NCI-H1105 treated with DMSO at 0.1 percent for 48 hours (cell line): ENCODE measurements at regions not wholly inside any gene's neighbourhood (a gene's known extent, or its start where the extent isn't known, plus 50 kb on each side); places are given as distances from the start of the nearest gene placed in this dataset.

Experiments
- DNase-seq: peaks from one replicate; lab custom pipeline; 2025; lab: John Stamatoyannopoulos, UW

DNA sequence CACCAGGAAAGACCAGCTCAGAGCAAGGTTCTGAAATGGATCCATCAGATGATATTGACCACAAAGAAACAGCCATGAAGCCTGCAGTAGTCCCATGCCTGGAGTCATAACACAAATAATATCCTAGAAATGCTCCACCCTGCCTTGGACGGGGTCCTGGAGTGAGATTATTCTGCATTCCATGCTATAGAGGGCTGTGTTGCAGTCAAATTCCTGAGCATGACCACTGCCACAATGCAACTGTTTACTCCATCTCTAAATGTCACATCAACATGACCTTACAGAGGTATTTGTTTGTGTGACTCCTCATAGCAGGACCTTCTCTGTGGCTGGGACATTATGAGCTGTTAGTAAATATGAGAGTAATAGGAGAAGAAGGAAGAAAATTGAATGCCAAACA, 257.5 kb upstream of the TCF21 start:
- no peak for DNase-seq

DNA sequence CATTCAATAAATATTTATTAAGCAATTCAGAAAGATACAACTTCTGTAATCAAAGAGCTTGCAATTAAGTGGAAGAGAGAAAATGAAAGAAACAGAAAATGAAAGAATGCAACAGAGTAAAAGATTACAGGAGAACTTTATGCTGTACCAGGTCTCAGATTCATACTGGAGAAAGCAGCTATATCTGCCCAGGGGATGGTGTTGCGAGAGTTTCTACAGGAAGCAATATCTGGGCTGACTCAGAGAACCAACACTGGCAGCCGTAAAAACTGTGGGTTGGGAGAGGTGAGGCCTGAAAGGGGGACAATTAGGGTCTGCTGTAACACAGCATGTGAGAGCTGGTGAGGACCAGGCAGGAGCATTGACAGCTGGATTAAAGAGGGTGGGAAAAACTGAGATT, 256.7 kb upstream of the TCF21 start:
- no peak for DNase-seq

DNA sequence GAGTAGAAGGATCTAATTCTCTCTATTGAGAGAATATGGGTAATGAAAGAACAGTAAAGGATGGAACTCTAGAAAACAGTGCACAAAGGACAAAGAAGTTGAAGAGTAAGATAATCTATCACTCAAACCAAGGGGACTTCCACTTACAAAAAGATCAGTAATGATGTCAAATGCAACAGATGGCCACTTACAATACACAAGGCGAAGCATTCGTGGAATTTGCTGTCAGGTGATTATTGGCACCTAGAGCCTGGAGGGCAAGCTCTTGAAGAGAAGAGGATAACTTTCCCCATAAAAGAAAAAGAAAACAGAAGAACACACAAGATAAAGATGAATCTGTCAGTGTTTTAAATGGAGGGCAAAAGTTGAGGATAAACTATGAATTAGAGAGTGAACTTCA, 256.0 kb upstream of the TCF21 start:
- DNase-seq = no peak

DNA sequence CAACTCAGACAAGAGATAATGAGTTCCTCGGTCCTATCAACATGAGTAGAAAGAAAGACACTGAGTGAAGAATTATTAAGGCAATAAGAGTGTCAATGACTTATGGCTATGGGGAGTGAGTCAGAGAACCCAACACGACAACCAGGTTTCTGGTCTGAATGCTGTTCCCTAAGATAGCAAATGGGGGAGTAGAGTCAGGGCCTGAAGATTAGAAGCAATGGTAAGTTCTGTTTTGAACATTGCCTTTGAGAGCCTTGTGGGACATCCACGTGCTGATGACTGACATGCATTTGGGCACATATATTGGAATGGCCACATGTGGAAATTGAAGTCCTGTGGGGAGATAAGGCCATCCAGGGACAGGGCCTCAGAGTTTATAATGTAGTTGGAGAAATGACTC, 254.4 kb upstream of the TCF21 start:
- DNase-seq = no peak

DNA sequence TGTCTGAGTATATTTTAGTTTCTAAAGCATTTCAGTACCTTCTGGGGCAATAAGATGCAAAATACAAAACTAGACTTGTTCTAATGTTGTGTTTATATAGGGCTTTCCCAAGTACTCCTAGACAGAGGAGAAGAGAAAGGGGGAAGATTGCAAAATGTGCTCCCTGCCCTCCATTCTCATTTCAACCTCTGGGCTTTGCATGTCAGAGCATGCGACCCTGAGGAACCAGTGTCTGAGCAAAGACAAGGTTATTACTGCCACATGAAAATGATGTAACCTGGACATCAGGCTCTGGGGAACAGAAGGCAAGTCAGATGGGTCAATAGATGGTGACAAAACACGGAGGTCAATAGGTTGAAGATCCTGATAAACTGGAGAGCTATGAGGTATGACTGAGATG, 253.5 kb upstream of the TCF21 start:
- no peak for DNase-seq

DNA sequence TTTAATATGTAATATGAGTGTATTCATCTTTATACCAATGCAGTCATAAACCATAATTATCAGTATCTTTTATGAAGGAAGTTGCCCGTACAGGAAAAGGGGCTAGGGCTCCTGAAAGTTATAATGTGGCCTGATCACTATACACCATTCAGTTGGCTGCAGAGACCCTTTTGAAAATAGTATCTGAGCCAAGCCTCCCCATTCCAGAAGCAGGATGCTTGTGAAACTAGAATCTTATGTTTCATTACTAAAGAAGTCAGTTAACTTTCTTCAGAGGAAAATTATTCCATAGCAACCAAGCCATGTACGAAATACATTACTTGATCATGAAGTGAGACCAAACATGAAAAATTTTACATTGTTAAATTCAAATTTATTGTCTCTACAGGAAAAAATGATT, 251.5 kb upstream of the TCF21 start:
- no peak for DNase-seq

DNA sequence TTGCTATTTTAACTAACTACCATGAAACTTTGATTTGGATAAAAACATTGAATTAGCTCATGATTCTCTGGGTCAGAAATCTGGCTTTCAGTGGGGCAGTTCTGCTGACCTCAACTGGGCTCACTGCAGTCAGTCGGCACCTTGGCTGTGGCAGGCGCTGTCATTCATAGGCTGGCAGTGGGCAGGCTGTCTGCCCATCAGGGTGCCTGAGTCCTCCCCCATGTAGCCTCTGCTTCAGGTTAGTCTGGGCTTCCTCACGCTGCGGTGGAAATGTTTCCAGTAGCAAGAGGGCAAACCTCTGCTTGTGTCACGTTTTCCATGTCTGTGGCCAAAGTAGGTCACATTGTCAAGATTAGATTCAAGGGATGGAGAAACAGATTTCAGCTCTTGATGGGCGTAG, 251.0 kb upstream of the TCF21 start:
- DNase-seq = no peak

DNA sequence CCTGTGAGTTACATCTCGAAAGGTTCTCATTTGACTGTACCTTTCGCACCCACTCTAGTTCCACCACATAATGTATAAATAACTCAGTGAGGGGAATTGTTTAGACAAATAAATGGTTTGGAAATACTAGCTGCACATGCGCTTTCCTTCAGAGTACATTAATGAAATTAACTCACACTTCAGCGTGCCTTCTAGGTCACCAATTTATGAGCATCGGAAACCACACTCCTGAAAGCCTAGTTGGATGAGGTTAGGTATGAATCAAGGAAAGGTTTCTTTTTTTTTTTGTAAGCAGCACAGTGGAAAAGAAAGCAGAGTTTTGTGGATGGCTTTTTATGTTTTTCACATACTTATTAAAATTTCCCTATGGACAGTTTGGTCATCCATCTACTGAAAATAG, 247.8 kb upstream of the TCF21 start:
- no peak for DNase-seq

DNA sequence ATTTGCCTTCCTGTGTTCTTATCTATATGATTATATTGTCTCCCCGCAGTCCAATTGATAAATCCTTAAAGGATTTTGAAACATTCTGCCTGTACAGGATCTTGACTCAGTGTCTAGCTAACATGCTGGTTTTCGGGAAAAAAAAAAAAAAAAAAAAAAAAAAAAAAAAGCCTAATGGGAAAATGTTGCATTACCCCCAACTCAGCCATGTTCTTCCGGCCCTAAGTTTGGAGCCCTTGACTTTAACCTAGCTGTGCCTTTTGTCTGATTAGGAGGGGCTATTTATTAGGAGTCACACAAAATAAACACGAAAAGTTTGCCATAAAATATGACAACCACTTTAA, 244.4 kb upstream of the TCF21 start:
- no peak for DNase-seq

DNA sequence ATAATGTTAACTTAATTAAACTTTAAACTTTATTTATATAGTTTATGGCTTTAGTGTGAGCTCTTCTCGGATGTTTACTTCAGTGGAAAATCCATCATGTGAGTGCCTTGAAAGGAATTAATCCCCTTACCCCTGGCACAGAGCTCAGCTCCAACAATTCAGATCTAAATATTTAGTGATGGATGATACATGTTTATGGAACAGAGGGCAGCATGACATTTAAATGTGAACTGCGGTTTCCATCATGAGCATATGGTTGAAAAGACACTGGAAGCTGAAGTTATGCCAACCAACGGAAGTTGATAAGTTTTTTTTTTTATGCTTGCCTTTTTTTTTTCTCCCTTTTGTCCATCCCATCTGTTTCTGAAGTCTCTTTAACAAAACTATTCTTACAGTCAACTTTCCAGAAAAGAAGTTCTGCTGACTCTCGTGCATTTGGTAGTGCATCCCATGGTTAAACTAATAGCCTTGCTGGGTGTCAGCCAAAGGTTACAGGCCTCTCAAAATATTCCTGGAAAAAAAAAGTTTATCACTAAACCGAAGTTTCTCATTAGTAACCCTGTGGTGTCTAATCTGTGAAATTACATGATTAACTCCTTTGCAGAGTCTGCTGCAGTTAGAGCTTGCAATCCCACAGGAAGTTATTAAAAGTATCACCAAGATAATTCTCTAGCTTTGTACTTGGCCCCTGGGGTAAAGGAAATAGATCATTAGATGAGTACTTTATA, 243.9 kb upstream of the TCF21 start:
- no peak for DNase-seq

DNA sequence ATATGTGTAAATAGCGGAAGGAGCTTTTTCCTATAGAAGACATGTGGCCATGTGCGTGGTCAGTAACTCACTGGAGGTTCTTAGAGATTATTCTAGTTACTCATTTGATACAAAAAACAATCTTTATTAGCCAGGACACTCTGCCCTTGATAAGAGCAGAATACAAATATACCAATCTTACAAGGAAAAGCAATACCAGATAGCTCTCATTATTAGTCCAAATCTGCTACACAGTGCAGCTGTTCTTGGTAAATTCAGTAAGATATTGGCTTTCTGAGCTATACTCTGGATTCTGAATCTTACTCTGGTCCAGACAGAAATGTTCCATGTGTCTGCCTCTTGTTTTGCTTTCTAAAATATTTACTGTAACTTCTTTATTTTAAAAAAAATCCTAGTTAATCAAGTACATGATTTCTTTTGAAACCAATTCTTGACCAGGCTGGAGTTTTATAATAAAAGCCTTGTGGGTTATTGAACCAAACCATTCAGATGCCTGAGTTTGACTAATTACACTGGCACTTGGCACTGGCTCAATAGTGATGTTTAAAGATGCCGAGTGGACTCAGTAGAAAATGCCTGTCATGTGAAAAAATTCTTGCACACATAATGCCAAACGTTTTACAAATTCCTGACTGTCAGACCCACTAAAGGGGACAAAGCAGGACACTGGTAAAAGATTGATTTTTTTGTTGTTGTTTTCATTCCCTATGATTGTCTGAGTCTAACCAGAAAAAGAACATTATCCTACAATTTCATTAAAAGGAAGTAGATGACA, 242.8 kb upstream of the TCF21 start:
- no peak for DNase-seq

DNA sequence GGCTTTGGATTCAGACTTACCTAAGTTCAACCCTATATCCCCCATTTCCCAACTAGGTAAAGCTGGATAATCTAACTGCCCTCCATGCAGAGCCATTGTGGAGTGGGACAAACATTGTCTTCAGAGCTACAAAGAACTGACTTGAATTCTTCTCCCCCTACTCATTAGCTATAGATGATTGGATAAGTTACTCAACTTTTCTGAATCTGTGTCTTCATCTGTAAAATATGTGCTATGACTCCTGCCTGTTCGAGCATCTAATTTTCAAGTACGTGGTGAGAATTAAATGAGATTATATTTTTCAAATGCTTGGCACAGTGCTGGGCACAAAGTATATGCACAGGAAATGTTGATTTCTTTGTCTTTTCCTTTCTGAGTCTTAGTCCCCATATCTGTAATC, 240.3 kb upstream of the TCF21 start:
- no peak for DNase-seq

DNA sequence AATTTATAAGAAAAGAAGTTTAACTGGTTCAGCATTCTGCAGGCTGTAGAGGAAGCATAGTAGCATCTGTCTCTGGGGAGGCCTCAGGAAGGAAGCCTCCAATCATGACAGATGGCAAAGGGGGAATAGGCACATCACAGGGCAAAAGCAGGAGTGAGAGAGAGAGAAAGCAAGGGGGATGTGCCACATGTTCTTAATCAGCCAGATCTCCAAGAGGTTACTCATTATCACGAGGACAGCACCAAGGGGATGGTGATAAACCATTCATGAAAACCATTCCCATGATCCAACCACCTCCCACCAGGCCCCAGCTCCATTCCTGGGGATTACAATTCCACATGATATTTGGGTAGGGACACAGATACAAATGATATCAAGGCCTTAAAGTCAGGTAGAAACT, 217.5 kb upstream of the TCF21 start:
- DNase-seq = no peak

DNA sequence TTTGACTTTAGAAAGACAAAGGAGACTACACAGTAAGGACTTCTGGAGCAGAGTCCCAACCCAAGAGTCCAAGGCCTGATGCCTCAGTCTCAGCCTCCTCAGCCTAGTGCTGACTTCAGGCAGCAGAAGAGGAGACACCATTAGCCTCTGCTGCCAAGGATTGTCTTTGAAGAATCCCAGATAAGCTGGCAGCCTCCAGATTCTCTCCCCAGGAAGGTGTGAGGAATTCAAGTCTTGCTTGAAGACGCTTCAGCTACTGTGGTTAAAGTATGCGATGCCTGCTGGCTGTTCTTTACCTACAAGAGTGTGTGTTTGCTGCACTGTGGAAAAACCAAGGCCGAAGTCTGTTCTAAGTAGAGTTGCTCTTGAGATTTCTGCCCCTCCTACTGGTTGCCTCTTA, 215.9 kb upstream of the TCF21 start:
- no peak for DNase-seq

DNA sequence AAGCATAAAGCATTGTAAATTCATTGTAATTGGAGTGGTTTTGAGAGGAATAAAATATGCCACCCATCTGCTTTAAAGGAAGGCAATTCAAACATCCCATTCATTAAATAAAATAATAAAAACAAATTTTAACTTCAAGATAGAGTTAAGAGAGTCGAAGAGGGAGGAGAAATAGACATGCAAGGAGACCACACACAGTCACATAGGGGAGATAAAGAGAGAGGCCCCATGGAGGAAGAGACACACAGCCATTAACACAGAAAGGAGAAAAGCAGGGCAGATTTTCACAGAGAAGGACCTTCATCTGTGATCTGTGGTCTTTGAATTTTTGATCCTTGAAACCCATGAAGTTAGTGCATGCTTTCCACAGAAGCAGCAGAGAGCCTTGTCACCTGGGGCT, 214.3 kb upstream of the TCF21 start:
- DNase-seq = no peak

DNA sequence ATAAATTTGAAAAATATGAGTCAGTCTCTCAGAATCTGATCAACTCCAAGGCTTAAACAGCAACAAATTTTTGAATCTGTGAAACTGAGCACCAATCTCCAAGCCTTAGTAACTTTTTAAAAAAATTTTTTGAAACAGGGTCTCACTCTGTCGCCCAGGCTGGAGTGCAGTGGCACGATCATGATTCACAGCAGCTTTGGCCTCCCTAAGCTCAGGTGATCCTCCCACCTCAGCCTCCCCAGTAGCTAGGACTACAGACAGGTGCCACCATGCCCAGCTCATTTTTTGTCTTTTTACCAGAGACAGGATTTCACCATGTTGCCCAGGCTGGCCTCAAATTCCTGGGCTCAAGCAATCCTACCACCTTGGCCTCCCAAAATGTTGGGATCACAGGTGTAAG, 207.9 kb upstream of the TCF21 start:
- no peak for DNase-seq

DNA sequence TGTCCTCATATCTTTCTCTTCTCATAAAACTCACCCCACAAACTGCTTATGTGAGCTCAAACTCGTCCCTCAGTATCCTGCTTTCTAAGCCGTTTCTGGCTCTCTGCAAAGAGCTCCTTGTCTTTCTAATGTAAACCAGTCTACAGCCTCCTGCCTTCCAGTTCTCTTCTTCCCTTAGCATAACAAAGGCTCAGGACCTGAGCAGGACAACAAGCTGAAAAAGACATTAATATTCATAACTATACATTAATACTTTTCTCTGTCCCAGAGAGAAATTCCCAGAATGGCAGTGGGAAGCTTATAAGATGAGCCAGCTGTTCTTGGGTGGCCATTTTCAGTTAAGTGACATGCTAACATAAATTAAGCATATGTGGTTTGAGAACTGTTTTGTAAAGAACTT, 207.0 kb upstream of the TCF21 start:
- DNase-seq = no peak

DNA sequence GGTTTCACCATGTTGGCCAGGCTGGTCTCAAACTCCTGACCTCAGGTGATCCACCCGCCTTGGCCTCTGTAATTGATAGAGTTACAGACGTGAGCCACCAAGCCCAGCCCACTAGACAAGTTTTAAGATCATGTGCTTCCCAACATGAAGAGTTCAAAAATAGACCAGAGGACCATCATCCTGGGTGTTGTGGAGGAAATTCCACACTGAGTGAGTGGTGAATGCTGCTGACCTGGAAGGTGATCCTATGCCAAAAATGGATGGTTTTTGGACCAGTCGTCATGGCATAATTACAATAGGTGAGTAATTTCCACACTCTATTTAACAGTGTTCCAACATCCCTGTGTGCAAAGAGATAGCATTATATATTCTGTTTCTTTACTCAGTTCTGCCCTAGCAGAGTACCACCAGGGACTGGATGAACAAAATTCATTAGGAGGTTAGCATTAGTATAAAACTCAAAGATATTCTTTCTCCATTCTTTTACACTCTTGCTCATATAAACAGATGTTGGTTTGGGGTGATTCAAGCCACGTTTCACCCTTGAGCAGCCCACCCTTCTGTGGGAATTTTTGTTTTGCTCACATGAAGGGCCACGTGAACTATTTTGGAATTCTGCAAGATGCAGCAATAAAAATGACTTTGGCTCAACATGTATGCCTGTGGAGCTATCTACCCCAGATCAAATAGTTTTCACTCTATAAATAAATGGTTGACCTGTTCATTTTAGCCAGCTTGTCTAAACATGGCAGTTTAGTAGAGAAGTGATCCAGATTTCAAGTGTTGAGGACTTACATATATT, 206.2 kb upstream of the TCF21 start:
- no peak for DNase-seq

DNA sequence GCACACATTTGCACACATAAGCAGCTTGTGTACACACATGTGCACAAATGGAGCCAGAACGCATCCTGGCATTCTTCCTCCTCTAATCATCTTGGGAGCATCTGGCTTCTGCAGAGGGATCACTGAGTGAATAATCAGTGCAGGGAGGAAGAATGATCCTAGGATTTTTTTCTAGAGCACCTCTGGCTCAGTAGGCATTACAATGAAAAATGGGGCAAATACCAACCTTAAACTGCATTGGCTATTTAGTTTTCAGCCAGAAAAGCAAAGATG, 205.7 kb upstream of the TCF21 start:
- no peak for DNase-seq

DNA sequence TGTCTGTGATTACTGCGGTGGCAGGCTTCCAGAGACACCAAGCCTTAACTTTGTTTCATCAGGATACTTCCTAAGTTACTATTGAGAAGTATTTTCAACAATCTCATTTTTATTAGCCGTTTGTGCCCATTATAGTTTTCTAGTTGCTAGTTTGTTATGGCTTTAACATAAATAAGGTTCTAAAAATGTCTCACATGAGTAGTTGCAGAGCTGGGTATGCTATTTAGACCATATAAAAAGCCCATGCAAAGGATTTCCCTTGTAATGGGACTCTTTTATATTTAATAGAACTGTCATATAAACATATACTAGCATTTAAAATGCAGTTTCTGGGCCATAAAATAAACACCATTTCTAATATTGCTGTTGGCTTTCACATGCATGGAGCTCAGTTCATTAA, 205.3 kb upstream of the TCF21 start:
- DNase-seq = no peak

DNA sequence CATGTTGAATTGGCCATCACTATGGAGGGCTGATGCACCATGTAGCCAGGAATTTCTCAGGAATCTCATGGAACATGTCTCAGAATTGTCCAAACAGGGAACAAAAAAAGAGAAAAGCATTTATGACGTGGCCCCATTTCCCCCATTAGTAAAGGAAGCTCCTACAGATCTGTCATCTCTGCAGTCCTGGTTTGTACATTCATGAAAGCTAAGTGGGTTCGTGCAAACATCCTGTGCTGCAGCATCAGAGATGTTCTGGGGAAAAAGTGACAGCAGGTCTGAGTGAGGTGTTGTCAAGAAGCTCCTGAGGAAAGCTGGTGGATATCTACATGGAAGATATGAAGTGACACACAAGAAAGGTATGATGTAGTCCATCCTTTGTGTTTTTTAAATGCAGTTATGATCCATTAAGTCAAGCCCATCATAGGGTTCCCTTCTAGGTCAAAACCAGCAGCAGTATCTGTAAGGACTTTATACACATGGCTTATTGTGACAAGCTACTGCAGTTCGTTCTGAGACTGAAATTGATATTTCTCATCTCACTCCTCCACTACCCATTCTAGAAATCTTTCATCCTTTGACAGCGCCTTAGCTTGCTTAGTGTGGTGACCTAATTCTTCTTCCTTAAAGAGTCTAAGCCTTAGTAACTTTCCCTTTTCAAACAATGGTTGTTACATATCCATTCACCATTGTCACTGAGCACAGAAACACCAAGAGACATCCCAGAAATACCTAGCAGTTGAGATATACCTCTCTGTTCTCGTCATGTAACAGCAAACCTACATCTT, 200.0 kb upstream of the TCF21 start:
- DNase-seq = no peak

DNA sequence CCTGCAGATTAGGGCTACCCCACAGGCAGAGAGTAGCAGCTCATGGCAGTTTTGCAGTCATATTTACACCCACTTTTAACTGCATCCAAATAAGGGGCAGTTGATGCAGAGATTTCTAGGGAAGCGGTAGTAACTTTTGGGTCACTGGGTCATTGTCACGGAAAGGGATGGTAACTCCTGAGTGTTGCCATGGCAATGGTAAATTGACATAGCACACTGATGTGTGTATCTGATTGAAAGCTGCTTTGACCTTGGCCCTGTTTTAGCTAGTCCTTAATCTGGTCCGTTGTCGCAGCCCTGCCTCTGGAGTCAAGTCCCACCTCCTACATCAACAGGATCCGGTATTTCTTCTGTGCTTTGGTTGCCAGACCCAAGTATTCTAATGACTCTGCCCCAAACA, 199.1 kb upstream of the TCF21 start:
- DNase-seq = no peak

DNA sequence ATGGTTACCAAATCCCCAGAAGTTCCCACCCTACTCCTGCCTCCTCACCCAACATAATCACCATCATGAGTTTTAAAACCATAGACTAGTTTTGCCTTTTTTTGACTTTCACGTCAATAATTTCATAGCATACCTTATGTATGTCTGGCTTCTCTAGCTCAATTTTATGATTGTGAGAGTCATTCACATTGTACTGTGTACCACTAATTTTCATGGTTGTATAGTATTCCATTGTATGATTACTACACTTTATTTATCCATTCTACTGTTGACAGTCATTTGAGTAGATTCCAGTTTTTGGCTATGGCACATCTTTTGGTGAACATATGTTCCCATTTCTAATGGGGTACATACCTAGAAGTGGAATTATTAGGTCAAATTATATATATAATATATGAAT, 195.3 kb upstream of the TCF21 start:
- no peak for DNase-seq
